OCI-LY1 (cell line): ENCODE measurements at regions not wholly inside any gene's neighbourhood (a gene's known extent, or its start where the extent isn't known, plus 50 kb on each side); places are given as distances from the start of the nearest gene placed in this dataset.

ENCODE experiments used
- H2AFZ ChIP-seq: fragments of 200-600 bp; sonication (generic), shearing (Covaris generic); 2 replicates; pipeline ENCODE4 v1.6.0; 2014; ENCODE audit warnings: antibody characterized with exemption, mild to moderate bottlenecking, low read length
- H3F3A ChIP-seq: fragments of 200-600 bp; sonication (generic), shearing (Covaris generic); 2 replicates; pipeline ENCODE4 v1.6.0; 2014; ENCODE audit warnings: mild to moderate bottlenecking, antibody characterized with exemption, low read length, moderate library complexity; ENCODE audit not compliant: insufficient read depth
- H3K27ac ChIP-seq: fragments of 200-600 bp; sonication (generic); 2 replicates; pipeline ENCODE4 v1.5.1; 2014; ENCODE audit warnings: low read length, mixed run types, mild to moderate bottlenecking, low read depth; ENCODE audit not compliant: poor library complexity, severe bottlenecking
- H3K27me3 ChIP-seq: fragments of 200-600 bp; sonication (generic); 2 replicates; pipeline ENCODE4 v1.6.0; 2014; ENCODE audit warnings: antibody characterized with exemption, mild to moderate bottlenecking, low read length, moderate library complexity; ENCODE audit not compliant: insufficient read depth
- H3K36me3 ChIP-seq: fragments of 200-600 bp; sonication (generic); 2 replicates; pipeline ENCODE4 v1.6.1; 2014; ENCODE audit warnings: mild to moderate bottlenecking, antibody characterized with exemption, low read length, moderate library complexity, mixed read lengths; ENCODE audit not compliant: insufficient read depth
- H3K4me1 ChIP-seq: fragments of 200-600 bp; sonication (generic); 2 replicates; pipeline ENCODE4 v1.5.1; 2014; ENCODE audit warnings: mild to moderate bottlenecking, low read length, moderate library complexity; ENCODE audit not compliant: insufficient read depth, severe bottlenecking
- H3K4me2 ChIP-seq: fragments of 200-600 bp; sonication (generic), shearing (Covaris generic); 2 replicates; pipeline ENCODE4 v1.6.1; 2014; ENCODE audit warnings: low read length
- H3K4me3 ChIP-seq: fragments of 200-600 bp; sonication (generic); 2 replicates; pipeline ENCODE4 v1.5.1; 2014; ENCODE audit warnings: low read length, low read depth, mild to moderate bottlenecking, mixed read lengths; ENCODE audit not compliant: poor library complexity, severe bottlenecking
- H3K79me2 ChIP-seq: fragments of 200-600 bp; shearing (Covaris generic); 2 replicates; pipeline ENCODE4 v1.6.1; 2016; ENCODE audit warnings: mixed run types, low read length, mixed read lengths; ENCODE audit not compliant: insufficient read depth
- H3K9ac ChIP-seq: fragments of 200-600 bp; sonication (generic), shearing (Covaris generic); 2 replicates; pipeline ENCODE4 v1.6.1; 2014; ENCODE audit warnings: mild to moderate bottlenecking, low read length, mixed read lengths
- H3K9me2 ChIP-seq: fragments of 200-600 bp; sonication (generic), shearing (Covaris generic); 2 replicates; pipeline ENCODE4 v1.6.1; 2014; ENCODE audit warnings: low read depth, mild to moderate bottlenecking, low read length, mixed read lengths
- H3K9me3 ChIP-seq: fragments of 200-600 bp; shearing (Covaris generic); 2 replicates; pipeline ENCODE4 v1.6.1; 2014; ENCODE audit warnings: low read length, mixed read lengths
- H4K20me1 ChIP-seq: fragments of 200-600 bp; sonication (generic), shearing (Covaris generic); 2 replicates; pipeline ENCODE4 v1.6.0; 2016; ENCODE audit warnings: mild to moderate bottlenecking, low read length; ENCODE audit not compliant: insufficient read depth
- CTCF ChIP-seq: fragments of 200-600 bp; sonication (generic), shearing (Covaris generic); IDR thresholded peaks from 2 replicates; pipeline ENCODE4 v1.5.1; 2017; ENCODE audit warnings: mild to moderate bottlenecking, antibody characterized with exemption, low read length, moderate library complexity, mixed read lengths
- EZH2 ChIP-seq: fragments of 200-600 bp; sonication (generic), shearing (Covaris generic); IDR thresholded peaks from 2 replicates; pipeline ENCODE4 v1.8.0; 2017; ENCODE audit warnings: borderline replicate concordance, mixed run types, mild to moderate bottlenecking, antibody characterized with exemption, low read length, moderate library complexity, mixed read lengths

- Histone ChIP-seq H3K4me1 (no peaks in the 10 kb centered on the region), H3K4me2 (no peak overlapping the region), H3K79me2 (no peaks in the 10 kb centered on the region), H3K27ac (no peak overlapping the region), H3K36me3 (no peaks in the 10 kb centered on the region), H3K27me3 (no peaks in the 10 kb centered on the region; the same call in 1 of the 2 replicates), H3K9me3 (no peaks in the 10 kb centered on the region; the same call in 1 of the 2 replicates), H3F3A (no peaks in the 10 kb centered on the region), H3K4me3 (no peak overlapping the region), H4K20me1 (no peaks in the 10 kb centered on the region), H2AFZ (no peak overlapping the region), H3K9me2 (no peaks in the 10 kb centered on the region), H3K9ac (no peak overlapping the region)
- TF ChIP-seq EZH2 (no peak), CTCF (no peak)
These were observed 62.9 kb upstream of the SIM2 start for GRCh38 chr21:36636016-36636415.

GRCh38 chr21:36636439-36636838 lies 62.5 kb upstream of the SIM2 start:
- no peaks in the 10 kb centered on the region; the same call in 1 of the 2 replicates for H3K27me3 ChIP-seq
- TF ChIP-seq EZH2 (no peak), CTCF (no peak)
- H3K4me3 ChIP-seq: no peak overlapping the region
- H3K36me3 ChIP-seq: no peaks in the 10 kb centered on the region
- no peaks in the 10 kb centered on the region for H3K79me2 ChIP-seq
- H4K20me1 ChIP-seq: no peaks in the 10 kb centered on the region
- H3K9me2 ChIP-seq: no peaks in the 10 kb centered on the region
- no peak overlapping the region for H3K27ac ChIP-seq
- H3K9me3 ChIP-seq: no peaks in the 10 kb centered on the region; the same call in 1 of the 2 replicates
- H3K9ac ChIP-seq: no peak overlapping the region
- no peak overlapping the region for H3K4me2 ChIP-seq
- H3F3A ChIP-seq: no peaks in the 10 kb centered on the region
- no peaks in the 10 kb centered on the region for H3K4me1 ChIP-seq
- no peak overlapping the region for H2AFZ ChIP-seq

GRCh38 chr21:36639769-36640168 lies 59.1 kb upstream of the SIM2 start:
- H3F3A ChIP-seq: no peaks in the 10 kb centered on the region
- H3K36me3 ChIP-seq: no peaks in the 10 kb centered on the region
- no peak overlapping the region for H3K4me2 ChIP-seq
- no peaks in the 10 kb centered on the region for H3K79me2 ChIP-seq
- TF ChIP-seq EZH2: no peak
- no peak for TF ChIP-seq CTCF
- H3K4me3 ChIP-seq: no peak overlapping the region
- H3K9me3 ChIP-seq: no peaks in the 10 kb centered on the region; the same call in 1 of the 2 replicates
- H3K27me3 ChIP-seq: no peaks in the 10 kb centered on the region; the same call in 1 of the 2 replicates
- H3K27ac ChIP-seq: no peak overlapping the region
- H3K9ac ChIP-seq: no peak overlapping the region
- no peaks in the 10 kb centered on the region for H3K4me1 ChIP-seq
- no peaks in the 10 kb centered on the region for H4K20me1 ChIP-seq
- no peak overlapping the region for H2AFZ ChIP-seq
- H3K9me2 ChIP-seq: no peaks in the 10 kb centered on the region
